ENCODE measurements at regions not wholly inside any gene's neighbourhood (a gene's known extent, or its start where the extent isn't known, plus 50 kb on each side); places are given as distances from the start of the nearest gene placed in this dataset.

DNA sequence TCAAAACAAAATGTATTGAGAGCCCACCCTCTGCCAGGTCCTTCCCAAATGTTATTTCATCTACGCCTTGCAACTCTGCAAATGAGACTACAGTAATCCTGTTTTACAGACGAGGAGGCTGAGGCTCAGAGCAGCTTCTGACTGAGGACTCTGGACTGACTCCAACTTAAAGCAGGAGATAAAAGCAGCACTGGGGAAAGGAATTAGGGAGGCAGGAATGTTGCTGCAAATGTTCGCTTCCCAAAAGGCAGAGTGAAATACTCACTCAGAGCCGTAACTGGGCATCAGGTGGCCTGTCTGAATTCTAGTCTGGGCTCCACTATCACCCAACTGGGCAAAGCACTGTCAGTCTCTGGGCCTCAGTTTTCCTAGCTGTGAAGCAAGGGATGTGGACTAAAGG lies 94.7 kb upstream of the SRD5A3 start:
- Histone ChIP-seq H3K27me3 (no peaks in the 10 kb centered on the region), H3K27ac (no peak overlapping the region), H3K4me3 (no peak overlapping the region), H3K9me3 (no peaks in the 10 kb centered on the region), H3K36me3 (no peaks in the 10 kb centered on the region), H3K4me1 (ENCODE audit: insufficient read depth) (no peaks in the 10 kb centered on the region)
- 26 to 35% (median 31%) methylated on average over 4 of the region's 4 CpGs for WGBS, 3 donors
- intact Hi-C loops (cut with DNase I), result no loop called here
- TF ChIP-seq EP300 (IDR thresholded peaks at IDR 0.05) (no peak), POLR2A (IDR thresholded peaks at IDR 0.05) (no peak)
- TF ChIP-seq, protein P1, sequence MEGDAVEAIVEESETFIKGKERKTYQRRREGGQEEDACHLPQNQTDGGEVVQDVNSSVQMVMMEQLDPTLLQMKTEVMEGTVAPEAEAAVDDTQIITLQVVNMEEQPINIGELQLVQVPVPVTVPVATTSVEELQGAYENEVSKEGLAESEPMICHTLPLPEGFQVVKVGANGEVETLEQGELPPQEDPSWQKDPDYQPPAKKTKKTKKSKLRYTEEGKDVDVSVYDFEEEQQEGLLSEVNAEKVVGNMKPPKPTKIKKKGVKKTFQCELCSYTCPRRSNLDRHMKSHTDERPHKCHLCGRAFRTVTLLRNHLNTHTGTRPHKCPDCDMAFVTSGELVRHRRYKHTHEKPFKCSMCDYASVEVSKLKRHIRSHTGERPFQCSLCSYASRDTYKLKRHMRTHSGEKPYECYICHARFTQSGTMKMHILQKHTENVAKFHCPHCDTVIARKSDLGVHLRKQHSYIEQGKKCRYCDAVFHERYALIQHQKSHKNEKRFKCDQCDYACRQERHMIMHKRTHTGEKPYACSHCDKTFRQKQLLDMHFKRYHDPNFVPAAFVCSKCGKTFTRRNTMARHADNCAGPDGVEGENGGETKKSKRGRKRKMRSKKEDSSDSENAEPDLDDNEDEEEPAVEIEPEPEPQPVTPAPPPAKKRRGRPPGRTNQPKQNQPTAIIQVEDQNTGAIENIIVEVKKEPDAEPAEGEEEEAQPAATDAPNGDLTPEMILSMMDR (IDR thresholded peaks at IDR 0.05), result no peak
- DNase-seq, result no peak

DNA sequence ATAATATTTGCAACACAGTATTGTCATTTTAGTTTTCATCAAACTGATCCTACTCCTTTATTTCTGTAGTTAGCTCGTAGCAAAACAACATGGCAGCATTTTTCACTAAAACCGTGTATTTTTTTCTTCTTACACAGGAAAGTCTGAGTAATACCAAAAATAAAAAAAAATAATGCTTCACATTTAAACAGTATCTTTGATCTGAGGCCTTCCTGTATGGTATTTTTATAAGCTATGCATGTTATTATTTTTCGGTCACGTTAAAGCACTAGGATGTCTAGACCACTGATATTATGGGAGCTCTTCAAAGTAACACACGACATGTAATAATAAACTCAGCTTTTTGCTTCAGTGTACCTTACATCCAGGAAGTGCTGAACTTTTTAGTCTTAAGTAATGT lies 94.1 kb upstream of the SRD5A3 start:
- TF ChIP-seq POLR2A (IDR thresholded peaks at IDR 0.05), result no peak
- TF ChIP-seq, protein P1 (IDR thresholded peaks at IDR 0.05), result no peak
- TF ChIP-seq EP300 (IDR thresholded peaks at IDR 0.05), result no peak
- Histone ChIP-seq H3K4me1 (ENCODE audit: insufficient read depth) (no peaks in the 10 kb centered on the region), H3K4me3 (no peak overlapping the region), H3K27ac (no peak overlapping the region), H3K36me3 (no peaks in the 10 kb centered on the region), H3K9me3 (no peaks in the 10 kb centered on the region), H3K27me3 (no peaks in the 10 kb centered on the region)
- DNase-seq, result no peak
- intact Hi-C loops (cut with DNase I), result no loop called here
- 49 to 76% (median 62%) methylated on average over 5 of the region's 5 CpGs for WGBS, 3 donors

DNA sequence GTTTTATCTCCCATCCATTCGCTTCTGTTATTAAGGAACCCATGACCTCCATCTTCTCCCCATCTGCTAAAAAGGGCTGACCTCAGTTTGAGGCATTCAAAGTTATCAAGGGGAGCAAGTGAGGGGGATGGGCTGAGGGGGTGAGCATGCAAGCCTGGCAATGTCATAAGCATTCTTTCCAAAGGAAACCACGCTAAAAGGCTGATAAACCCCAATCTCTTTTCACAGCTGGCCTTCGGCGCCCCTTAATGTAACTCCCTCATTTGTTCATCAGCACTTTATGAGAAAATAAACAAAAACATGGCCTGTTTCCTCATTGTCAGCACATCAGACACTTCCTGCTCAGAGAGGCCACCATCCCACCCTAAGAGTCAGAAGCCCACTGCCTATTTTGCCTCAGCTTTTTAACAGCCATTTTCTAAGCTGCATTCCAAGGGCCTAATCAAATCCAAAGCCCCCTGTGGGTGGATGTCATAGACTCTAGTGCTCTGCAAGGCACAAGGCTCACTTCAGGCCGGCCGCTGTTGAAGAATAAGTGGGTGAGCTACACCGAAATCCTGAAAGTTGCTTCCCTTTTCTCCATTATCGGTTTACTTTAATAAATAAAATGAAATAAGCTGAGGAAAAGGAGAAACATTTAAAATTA lies 92.0 kb upstream of the SRD5A3 start:
- Histone ChIP-seq H3K4me1 (ENCODE audit: insufficient read depth) (no peaks in the 10 kb centered on the region), H3K27ac (no peak overlapping the region), H3K27me3 (no peaks in the 10 kb centered on the region), H3K36me3 (no peaks in the 10 kb centered on the region), H3K4me3 (no peak overlapping the region), H3K9me3 (no peaks in the 10 kb centered on the region)
- no peak for TF ChIP-seq EP300 (IDR thresholded peaks at IDR 0.05)
- TF ChIP-seq POLR2A (IDR thresholded peaks at IDR 0.05), result no peak
- TF ChIP-seq, protein P1 (IDR thresholded peaks at IDR 0.05), result no peak
- intact Hi-C loops (cut with DNase I), result no loop called here
- no peak for DNase-seq
- WGBS, 3 donors, result 74 to 89% (median 78%) methylated on average over 8 of the region's 8 CpGs

DNA sequence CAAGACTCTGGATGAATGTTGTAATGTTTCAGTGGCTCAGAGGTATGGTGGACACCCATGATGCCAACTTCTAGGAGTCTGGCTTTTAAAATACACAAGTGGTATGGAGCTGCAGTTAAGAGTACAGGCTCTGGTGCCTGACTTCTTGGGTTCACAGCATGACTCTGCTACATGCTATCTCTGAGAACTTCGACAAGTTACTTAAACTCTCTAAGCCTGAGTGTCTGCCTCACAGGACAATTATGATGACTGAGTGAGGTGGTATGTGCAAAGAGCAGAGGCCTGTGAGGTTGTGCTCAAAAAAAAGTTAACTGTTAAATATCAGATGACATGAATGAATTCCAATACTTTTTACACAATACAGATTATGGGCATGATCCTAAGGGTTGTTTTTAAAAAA lies 90.9 kb upstream of the SRD5A3 start:
- intact Hi-C loops (cut with DNase I), result no loop called here
- no peaks in the 10 kb centered on the region for H3K9me3 ChIP-seq
- no peaks in the 10 kb centered on the region for H3K36me3 ChIP-seq
- TF ChIP-seq, protein P1 (IDR thresholded peaks at IDR 0.05), result no peak
- no peak for TF ChIP-seq EP300 (IDR thresholded peaks at IDR 0.05)
- no peak for TF ChIP-seq POLR2A (IDR thresholded peaks at IDR 0.05)
- WGBS, 3 donors, result 81 to 87% (median 84%) methylated on average over 1 of the region's 1 CpG
- no peak overlapping the region for H3K4me3 ChIP-seq
- H3K27me3 ChIP-seq, result no peaks in the 10 kb centered on the region
- DNase-seq, result no peak
- no peak overlapping the region for H3K27ac ChIP-seq
- no peaks in the 10 kb centered on the region for H3K4me1 ChIP-seq (ENCODE audit: insufficient read depth)

All from ovary (tissue), 7 donors.